ENCODE measurements at regions not wholly inside any gene's neighbourhood (a gene's known extent, or its start where the extent isn't known, plus 50 kb on each side); places are given as distances from the start of the nearest gene placed in this dataset.

DNA sequence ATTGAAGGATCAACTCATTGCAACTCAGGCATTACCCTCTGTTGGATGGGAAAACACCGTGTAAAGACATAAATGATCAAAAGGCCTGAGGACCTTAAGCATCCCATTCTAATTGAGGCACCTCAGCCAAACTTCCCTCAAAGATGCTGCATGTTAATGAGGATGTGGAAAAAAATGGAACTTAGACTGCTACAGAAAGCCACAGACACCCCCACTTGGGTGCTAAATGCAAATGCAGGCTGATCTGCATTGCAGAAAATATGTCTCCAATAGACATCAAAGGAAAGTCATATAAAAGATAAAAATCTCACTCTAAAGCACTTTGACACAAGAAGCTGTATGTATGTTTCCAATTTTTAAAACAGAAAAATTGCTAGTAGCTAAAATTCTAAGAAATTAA lies 504.7 kb downstream of the KCNJ3 start:
- TF ChIP-seq POLR2AphosphoS5 (IDR thresholded peaks at IDR 0.05; ENCODE audit: borderline replicate concordance, low read depth, low read length) (no peak), EZH2 (IDR thresholded peaks at IDR 0.05) (no peak), FOXP2 (optimal IDR thresholded peaks at IDR 0.05; ENCODE audit: control extremely low read depth, extremely low read length, insufficient read depth) (no peak)
